WTC11 (cell line): ENCODE measurements at regions not wholly inside any gene's neighbourhood (a gene's known extent, or its start where the extent isn't known, plus 50 kb on each side); places are given as distances from the start of the nearest gene placed in this dataset.

Experiments used
- ATAC-seq: fragments of 200-7000 bp; cut with Tn5 transposase; 2 replicates; pipeline ENCODE4 v1.10.0; 2021; ENCODE audit warnings: mild to moderate bottlenecking, moderate library complexity
- CTCF ChIA-PET: fragments of 300-600 bp; sonication (Branson Sonifier 250); formaldehyde crosslinking; loops from one replicate; lab custom pipeline; 2021; ENCODE audit warnings: antibody characterized with exemption; lab: Charles Lee
- POLR2A ChIA-PET: fragments of 350-600 bp; sonication (Branson Sonifier 250); formaldehyde crosslinking; loops from one replicate; lab custom pipeline; 2021; ENCODE audit warnings: antibody characterized with exemption; lab: Charles Lee
- DNase-seq: peaks from one replicate; pipeline ENCODE4 v3.0.0; 2021; ENCODE audit warnings: low spot score
- H3K27ac Mint-ChIP-seq: 2 replicates; pipeline ENCODE4 v1.8.0; 2021; ENCODE audit warnings: mixed read lengths
- H3K27me3 Mint-ChIP-seq: 2 replicates; pipeline ENCODE4 v1.8.0; 2021; ENCODE audit warnings: low read depth, mild to moderate bottlenecking, moderate library complexity, mixed read lengths
- H3K36me3 Mint-ChIP-seq: 2 replicates; pipeline ENCODE4 v1.8.0; 2021; ENCODE audit warnings: mixed read lengths
- H3K4me1 Mint-ChIP-seq: 2 replicates; pipeline ENCODE4 v1.8.0; 2022; ENCODE audit warnings: mixed read lengths
- H3K4me3 Mint-ChIP-seq: 2 replicates; pipeline ENCODE4 v1.8.0; 2021; ENCODE audit warnings: mild to moderate bottlenecking, moderate library complexity, mixed read lengths
- H3K9me3 Mint-ChIP-seq: 2 replicates; pipeline ENCODE4 v1.8.0; 2021; ENCODE audit warnings: mixed read lengths
- AFF4 ChIP-seq: sonication (generic); formaldehyde crosslinking; IDR thresholded peaks from 2 replicates; pipeline ENCODE4 v1.8.1; 2023; ENCODE audit warnings: mild to moderate bottlenecking, missing genetic modification reagents, borderline replicate concordance
- CREB1 ChIP-seq: sonication (generic); formaldehyde crosslinking; IDR thresholded peaks from 2 replicates; pipeline ENCODE4 v1.8.0; 2023; ENCODE audit warnings: mild to moderate bottlenecking, missing genetic modification reagents
- EMX1 ChIP-seq: fragments of 250-450 bp; sonication (Bioruptor Pico); IDR thresholded peaks from 2 replicates; pipeline ENCODE4 v1.8.0; 2021; ENCODE audit warnings: mild to moderate bottlenecking
- FOXJ3 ChIP-seq: sonication (generic); formaldehyde crosslinking; IDR thresholded peaks from 2 replicates; pipeline ENCODE4 v1.9.0; 2021; ENCODE audit warnings: missing genetic modification reagents, mild to moderate bottlenecking, borderline replicate concordance
- FOXP1 ChIP-seq: sonication (generic); formaldehyde crosslinking; IDR thresholded peaks from 2 replicates; pipeline ENCODE4 v1.8.0; 2022; ENCODE audit warnings: missing genetic modification reagents, mild to moderate bottlenecking, moderate library complexity, borderline replicate concordance
- FOXP4 ChIP-seq: sonication (generic); formaldehyde crosslinking; IDR thresholded peaks from 2 replicates; pipeline ENCODE4 v1.8.0; 2022; ENCODE audit warnings: mild to moderate bottlenecking, missing genetic modification reagents
- GRHL2 ChIP-seq: fragments of 250-450 bp; sonication (Bioruptor Pico); IDR thresholded peaks from 2 replicates; pipeline ENCODE4 v1.8.0; 2022; ENCODE audit warnings: mild to moderate bottlenecking, moderate library complexity; ENCODE audit not compliant: insufficient replicate concordance, severe bottlenecking
- HMGXB4 ChIP-seq: sonication (generic); formaldehyde crosslinking; IDR thresholded peaks from 2 replicates; pipeline ENCODE4 v1.8.1; 2023; ENCODE audit warnings: mild to moderate bottlenecking, moderate library complexity, missing genetic modification reagents
- KAT7 ChIP-seq: sonication (generic); formaldehyde crosslinking; IDR thresholded peaks from 2 replicates; pipeline ENCODE4 v1.8.1; 2023; ENCODE audit warnings: missing genetic modification reagents, mild to moderate bottlenecking, borderline replicate concordance
- MLX ChIP-seq: sonication (generic); formaldehyde crosslinking; IDR thresholded peaks from 2 replicates; pipeline ENCODE4 v1.8.1; 2023; ENCODE audit warnings: mild to moderate bottlenecking, missing genetic modification reagents, moderate library complexity
- NFATC4 ChIP-seq: fragments of 250-450 bp; sonication (Bioruptor Pico); IDR thresholded peaks from 2 replicates; pipeline ENCODE4 v1.9.0; 2021; ENCODE audit warnings: mild to moderate bottlenecking
- NR2C2 ChIP-seq: sonication (generic); formaldehyde crosslinking; IDR thresholded peaks from 2 replicates; pipeline ENCODE4 v1.8.0; 2022; ENCODE audit warnings: mild to moderate bottlenecking, missing genetic modification reagents
- PRDM15 ChIP-seq: sonication (generic); formaldehyde crosslinking; IDR thresholded peaks from 2 replicates; pipeline ENCODE4 v1.8.0; 2022; ENCODE audit warnings: missing genetic modification reagents
- PREB ChIP-seq: sonication (generic); formaldehyde crosslinking; IDR thresholded peaks from 2 replicates; pipeline ENCODE4 v1.8.1; 2022; ENCODE audit warnings: mild to moderate bottlenecking, missing genetic modification reagents, moderate library complexity, borderline replicate concordance
- TEAD4 ChIP-seq: sonication (generic); formaldehyde crosslinking; IDR thresholded peaks from 2 replicates; pipeline ENCODE4 v1.8.0; 2022; ENCODE audit warnings: mild to moderate bottlenecking, missing genetic modification reagents
- TP53 ChIP-seq: sonication (generic); formaldehyde crosslinking; IDR thresholded peaks from 2 replicates; pipeline ENCODE4 v1.8.1; 2023; ENCODE audit warnings: mild to moderate bottlenecking, missing genetic modification reagents
- ZNF138 ChIP-seq: sonication (generic); formaldehyde crosslinking; conservative IDR thresholded peaks from 2 replicates; pipeline ENCODE4 v1.8.1; 2022; ENCODE audit warnings: mild to moderate bottlenecking, moderate library complexity, missing genetic modification reagents
- ZNF219 ChIP-seq: sonication (generic); formaldehyde crosslinking; IDR thresholded peaks from 2 replicates; pipeline ENCODE4 v1.8.0; 2023; ENCODE audit warnings: missing genetic modification reagents, mild to moderate bottlenecking, borderline replicate concordance
- ZNF263 ChIP-seq: sonication (generic); formaldehyde crosslinking; IDR thresholded peaks from 2 replicates; pipeline ENCODE4 v1.8.1; 2022; ENCODE audit warnings: low read depth, mild to moderate bottlenecking, moderate library complexity, missing genetic modification reagents

- POLR2A ChIA-PET: no interaction called here
- CTCF ChIA-PET: no interaction called here
- no peak for DNase-seq
- H3K27me3 Mint-ChIP-seq: no peaks in the 10 kb centered on the region
- TF ChIP-seq TP53 (CRISPR knock-in tag) (no peak), FOXJ3 (CRISPR knock-in tag) (no peak), FOXP1 (no peak), EMX1 (CRISPR knock-in tag) (no peak), ZNF219 (CRISPR knock-in tag) (no peak), CREB1 (no peak), NR2C2 (CRISPR knock-in tag) (no peak), ZNF263 (no peak), PRDM15 (no peak), MLX (CRISPR knock-in tag) (no peak), PREB (no peak), KAT7 (no peak), NFATC4 (CRISPR knock-in tag) (no peak), GRHL2 (CRISPR knock-in tag) (no peak), TEAD4 (CRISPR knock-in tag) (no peak), ZNF138 (no peak), AFF4 (no peak), HMGXB4 (CRISPR knock-in tag) (no peak), FOXP4 (CRISPR knock-in tag) (no peak)
- TF ChIP-seq, all 79 proteins: peak for 0
- Mint-ChIP-seq H3K27ac (no peak overlapping the region), H3K36me3 (no peaks in the 10 kb centered on the region), H3K4me1 (no peaks in the 10 kb centered on the region), H3K9me3 (no peaks in the 10 kb centered on the region), H3K4me3 (no peak overlapping the region)
- ATAC-seq: no peak
Measured at GRCh38 chr6:77551135-77551534, 87.8 kb upstream of the HTR1B start.
